ENCODE measurements at regions not wholly inside any gene's neighbourhood (a gene's known extent, or its start where the extent isn't known, plus 50 kb on each side); places are given as distances from the start of the nearest gene placed in this dataset.

GRCh38 chr14:98370352-98370751, 901.6 kb downstream of the BCL11B start:
- H3K27ac ChIP-seq, result no peak overlapping the region
- TF ChIP-seq, protein P1, sequence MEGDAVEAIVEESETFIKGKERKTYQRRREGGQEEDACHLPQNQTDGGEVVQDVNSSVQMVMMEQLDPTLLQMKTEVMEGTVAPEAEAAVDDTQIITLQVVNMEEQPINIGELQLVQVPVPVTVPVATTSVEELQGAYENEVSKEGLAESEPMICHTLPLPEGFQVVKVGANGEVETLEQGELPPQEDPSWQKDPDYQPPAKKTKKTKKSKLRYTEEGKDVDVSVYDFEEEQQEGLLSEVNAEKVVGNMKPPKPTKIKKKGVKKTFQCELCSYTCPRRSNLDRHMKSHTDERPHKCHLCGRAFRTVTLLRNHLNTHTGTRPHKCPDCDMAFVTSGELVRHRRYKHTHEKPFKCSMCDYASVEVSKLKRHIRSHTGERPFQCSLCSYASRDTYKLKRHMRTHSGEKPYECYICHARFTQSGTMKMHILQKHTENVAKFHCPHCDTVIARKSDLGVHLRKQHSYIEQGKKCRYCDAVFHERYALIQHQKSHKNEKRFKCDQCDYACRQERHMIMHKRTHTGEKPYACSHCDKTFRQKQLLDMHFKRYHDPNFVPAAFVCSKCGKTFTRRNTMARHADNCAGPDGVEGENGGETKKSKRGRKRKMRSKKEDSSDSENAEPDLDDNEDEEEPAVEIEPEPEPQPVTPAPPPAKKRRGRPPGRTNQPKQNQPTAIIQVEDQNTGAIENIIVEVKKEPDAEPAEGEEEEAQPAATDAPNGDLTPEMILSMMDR (IDR thresholded peaks at IDR 0.05), result no peak
- TF ChIP-seq ZFX (IDR thresholded peaks at IDR 0.05; ENCODE audit: borderline replicate concordance), result no peak

DNA sequence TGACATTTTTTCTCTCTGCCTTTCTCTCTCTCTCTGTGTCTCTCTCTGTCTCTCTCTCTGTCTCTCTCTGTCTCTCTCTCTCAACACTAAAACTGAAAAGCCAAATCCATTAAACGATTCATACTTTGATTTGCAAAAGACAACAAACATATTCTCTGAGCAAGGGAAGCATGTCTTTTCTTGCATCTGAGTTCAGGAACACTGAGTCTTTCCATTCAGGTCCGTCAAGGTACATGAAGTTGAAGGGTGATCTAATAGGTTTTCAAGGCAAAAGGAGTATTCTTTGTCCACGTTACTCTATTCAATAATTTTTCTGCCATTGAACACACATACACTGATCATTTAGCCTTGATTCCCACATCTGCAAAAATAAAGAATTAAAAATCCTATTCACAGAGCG, 900.9 kb downstream of the BCL11B start:
- H3K27ac ChIP-seq, result no peak overlapping the region

GRCh38 chr14:98374136-98374535, 897.9 kb downstream of the BCL11B start:
- no peak overlapping the region for H3K27ac ChIP-seq
- TF ChIP-seq, protein P1 (IDR thresholded peaks at IDR 0.05), result no peak
- TF ChIP-seq ZFX (IDR thresholded peaks at IDR 0.05; ENCODE audit: borderline replicate concordance), result no peak

More for the DNA sequence above, 900.9 kb downstream of the BCL11B start:
- TF ChIP-seq ZFX (IDR thresholded peaks at IDR 0.05; ENCODE audit: borderline replicate concordance), result no peak
- TF ChIP-seq, protein P1 (IDR thresholded peaks at IDR 0.05), result no peak

DNA sequence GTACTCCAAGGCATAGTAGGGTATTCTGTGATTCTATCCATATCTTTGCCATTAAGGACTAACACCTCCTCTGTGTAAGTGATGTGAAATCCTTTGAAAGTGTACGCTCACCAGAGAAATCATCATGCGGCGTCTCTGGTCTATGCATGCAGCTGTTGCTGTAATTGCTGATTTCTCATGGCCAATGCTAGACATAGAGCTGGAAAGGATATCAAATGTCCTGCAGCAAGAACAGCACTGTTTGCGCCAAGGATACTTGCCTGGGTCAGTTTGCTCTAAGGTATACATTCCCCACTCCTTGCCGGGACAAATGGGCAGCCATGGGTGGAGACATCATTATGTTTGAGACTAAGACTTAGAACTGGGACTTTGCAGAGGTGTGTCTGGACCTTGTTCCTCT, 896.4 kb downstream of the BCL11B start:
- TF ChIP-seq ZFX (IDR thresholded peaks at IDR 0.05; ENCODE audit: borderline replicate concordance), result no peak
- TF ChIP-seq, protein P1 (IDR thresholded peaks at IDR 0.05), result no peak
- H3K27ac ChIP-seq, result no peak overlapping the region

- no peak overlapping the region for H3K27ac ChIP-seq
- no peak for TF ChIP-seq ZFX (IDR thresholded peaks at IDR 0.05; ENCODE audit: borderline replicate concordance)
- TF ChIP-seq, protein P1 (IDR thresholded peaks at IDR 0.05), result no peak
Measured at GRCh38 chr14:98379830-98380229, 892.2 kb downstream of the BCL11B start.

GRCh38 chr14:98382662-98383061, 889.3 kb downstream of the BCL11B start:
- no peak for TF ChIP-seq ZFX (IDR thresholded peaks at IDR 0.05; ENCODE audit: borderline replicate concordance)
- TF ChIP-seq, protein P1 (IDR thresholded peaks at IDR 0.05), result no peak
- H3K27ac ChIP-seq, result no peak overlapping the region

DNA sequence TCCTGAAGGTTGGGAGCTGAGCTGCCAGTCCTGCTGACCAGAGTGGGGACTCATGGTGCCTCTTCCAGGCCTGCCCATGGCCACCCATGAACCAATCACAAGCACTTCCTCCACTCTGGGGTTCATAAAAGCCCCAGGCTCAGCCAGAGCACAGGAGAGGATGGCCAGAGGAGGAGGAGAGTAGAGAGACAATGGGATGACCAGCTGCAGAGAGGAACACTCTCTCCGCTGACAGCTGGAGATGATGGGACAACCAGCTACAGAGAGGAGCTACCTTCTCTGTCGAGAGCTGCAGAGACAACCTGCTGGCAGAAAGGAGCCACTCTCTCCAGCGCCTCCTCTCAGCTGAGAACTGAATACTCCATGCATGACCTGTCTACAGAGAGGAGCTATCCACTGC, 886.1 kb downstream of the BCL11B start:
- TF ChIP-seq ZFX (IDR thresholded peaks at IDR 0.05; ENCODE audit: borderline replicate concordance), result no peak
- H3K27ac ChIP-seq, result no peak overlapping the region

DNA sequence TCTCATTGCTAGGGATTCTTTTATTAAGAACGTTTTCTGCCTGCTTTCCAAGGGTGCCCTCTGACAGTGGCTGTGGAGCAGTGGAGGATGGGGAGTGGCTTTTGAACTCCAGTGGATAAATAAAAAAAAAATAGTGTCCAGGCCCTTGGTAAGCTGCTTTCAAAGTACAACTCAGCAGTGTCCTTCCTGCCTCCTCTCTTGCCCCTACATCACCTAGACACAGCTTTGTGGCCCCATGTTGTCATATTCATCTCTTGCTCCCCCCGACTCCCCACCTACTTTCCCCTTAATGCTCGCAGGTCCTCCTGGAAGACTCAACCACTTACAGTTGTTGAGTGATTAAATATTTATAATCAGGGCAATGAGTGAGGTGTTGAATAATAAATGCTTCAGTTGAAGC, 880.9 kb downstream of the BCL11B start:
- TF ChIP-seq, protein P1 (IDR thresholded peaks at IDR 0.05), result no peak
- no peak for TF ChIP-seq ZFX (IDR thresholded peaks at IDR 0.05; ENCODE audit: borderline replicate concordance)

More for the DNA sequence above, 880.9 kb downstream of the BCL11B start:
- H3K27ac ChIP-seq, result no peak overlapping the region
